ENCODE measurements at regions not wholly inside any gene's neighbourhood (a gene's known extent, or its start where the extent isn't known, plus 50 kb on each side); places are given as distances from the start of the nearest gene placed in this dataset.
A peak's percentile ranks its signal among the peaks of the same experiment; 100 is the strongest.

GRCh38 chr5:21173036-21173435 lies 1185.0 kb upstream of the CDH18 start:
- TF ChIP-seq CTCF (conservative IDR thresholded peaks at IDR 0.05 in 1 of 2, IDR thresholded peaks at IDR 0.05 in 1 of 2; ENCODE audit: low read depth in 1 of 2, low read length in 2 of 2) (no peak), EZH2 (IDR thresholded peaks at IDR 0.05; ENCODE audit: low read length, missing control alignments) (no peak)

GRCh38 chr5:21171038-21171437 lies 1183.0 kb upstream of the CDH18 start:
- H3K9ac ChIP-seq (ENCODE audit: insufficient read depth, low read length), result no peak overlapping the region
- no peaks in the 10 kb centered on the region for H3K27me3 ChIP-seq (ENCODE audit: control insufficient read depth, insufficient read depth, low read length)
- H3K9me3 ChIP-seq (ENCODE audit: control insufficient read depth, insufficient read depth, low read depth, low read length), result no peaks in the 10 kb centered on the region
- no peaks in the 10 kb centered on the region for H4K20me1 ChIP-seq (ENCODE audit: control insufficient read depth, extremely low read depth, insufficient read depth, low read length)
- no peak overlapping the region for H3K27ac ChIP-seq (ENCODE audit: insufficient read depth, low read length)
- H3K4me2 ChIP-seq (ENCODE audit: extremely low read depth, insufficient read depth, low read length), result no peak overlapping the region
- H3K4me1 ChIP-seq (ENCODE audit: control insufficient read depth, extremely low read depth, insufficient read depth, low read length), result no peaks in the 10 kb centered on the region
- H3K79me2 ChIP-seq (ENCODE audit: control insufficient read depth, insufficient read depth, low read length), result no peaks in the 10 kb centered on the region
- no peak overlapping the region for H3K4me3 ChIP-seq (replicated peaks in 1 of 4; ENCODE audit: control extremely low read depth in 1 of 4, insufficient read depth in 1 of 4, low read depth in 3 of 4, low read length in 4 of 4)
- TF ChIP-seq CTCF (conservative IDR thresholded peaks at IDR 0.05 in 1 of 2, IDR thresholded peaks at IDR 0.05 in 1 of 2; ENCODE audit: low read depth in 1 of 2, low read length in 2 of 2) (no peak), EZH2 (IDR thresholded peaks at IDR 0.05; ENCODE audit: low read length, missing control alignments) (no peak)
- H3K36me3 ChIP-seq (ENCODE audit: control insufficient read depth, insufficient read depth, low read length), result no peaks in the 10 kb centered on the region
- no peak for DNase-seq (ENCODE audit: low read depth in 2 of 2)
- no peak overlapping the region for H2AFZ ChIP-seq (ENCODE audit: low read length)

More at GRCh38 chr5:21173036-21173435, 1185.0 kb upstream of the CDH18 start:
- no peak overlapping the region for H2AFZ ChIP-seq (ENCODE audit: low read length)
- H3K79me2 ChIP-seq (ENCODE audit: control insufficient read depth, insufficient read depth, low read length), result no peaks in the 10 kb centered on the region
- H3K4me1 ChIP-seq (ENCODE audit: control insufficient read depth, extremely low read depth, insufficient read depth, low read length), result no peaks in the 10 kb centered on the region
- H3K4me3 ChIP-seq (replicated peaks in 1 of 4; ENCODE audit: control extremely low read depth in 1 of 4, insufficient read depth in 1 of 4, low read depth in 3 of 4, low read length in 4 of 4), result no peak overlapping the region
- no peaks in the 10 kb centered on the region for H3K27me3 ChIP-seq (ENCODE audit: control insufficient read depth, insufficient read depth, low read length)
- no peak overlapping the region for H3K27ac ChIP-seq (ENCODE audit: insufficient read depth, low read length)
- no peaks in the 10 kb centered on the region for H3K36me3 ChIP-seq (ENCODE audit: control insufficient read depth, insufficient read depth, low read length)
- H3K9ac ChIP-seq (ENCODE audit: insufficient read depth, low read length), result no peak overlapping the region
- H3K9me3 ChIP-seq (ENCODE audit: control insufficient read depth, insufficient read depth, low read depth, low read length), result no peaks in the 10 kb centered on the region
- no peak overlapping the region for H3K4me2 ChIP-seq (ENCODE audit: extremely low read depth, insufficient read depth, low read length)
- no peaks in the 10 kb centered on the region for H4K20me1 ChIP-seq (ENCODE audit: control insufficient read depth, extremely low read depth, insufficient read depth, low read length)
- no peak for DNase-seq (ENCODE audit: low read depth in 2 of 2)

- DNase-seq (ENCODE audit: low read depth in 2 of 2), result peak in 1 of 2 donors; percentile 20
- Histone ChIP-seq H3K9me3 (ENCODE audit: control insufficient read depth, insufficient read depth, low read depth, low read length) (no peaks in the 10 kb centered on the region), H3K36me3 (ENCODE audit: control insufficient read depth, insufficient read depth, low read length) (no peaks in the 10 kb centered on the region), H3K27me3 (ENCODE audit: control insufficient read depth, insufficient read depth, low read length) (no peaks in the 10 kb centered on the region), H3K4me2 (ENCODE audit: extremely low read depth, insufficient read depth, low read length) (no peak overlapping the region), H3K4me3 (replicated peaks in 1 of 4; ENCODE audit: control extremely low read depth in 1 of 4, insufficient read depth in 1 of 4, low read depth in 3 of 4, low read length in 4 of 4) (no peak overlapping the region), H3K9ac (ENCODE audit: insufficient read depth, low read length) (no peak overlapping the region), H3K27ac (ENCODE audit: insufficient read depth, low read length) (no peak overlapping the region), H3K79me2 (ENCODE audit: control insufficient read depth, insufficient read depth, low read length) (no peaks in the 10 kb centered on the region), H2AFZ (ENCODE audit: low read length) (no peak overlapping the region), H4K20me1 (ENCODE audit: control insufficient read depth, extremely low read depth, insufficient read depth, low read length) (no peaks in the 10 kb centered on the region), H3K4me1 (ENCODE audit: control insufficient read depth, extremely low read depth, insufficient read depth, low read length) (no peaks in the 10 kb centered on the region)
- no peak for TF ChIP-seq EZH2 (IDR thresholded peaks at IDR 0.05; ENCODE audit: low read length, missing control alignments)
Observed at GRCh38 chr5:21168557-21168956, 1180.6 kb upstream of the CDH18 start.

Data from fibroblast of lung (primary cell).